Keratinocyte (primary cell): ENCODE measurements at regions not wholly inside any gene's neighbourhood (a gene's known extent, or its start where the extent isn't known, plus 50 kb on each side); places are given as distances from the start of the nearest gene placed in this dataset.

Experiments
- EZH2 ChIP-seq: IDR thresholded peaks from one replicate; pipeline ENCODE4 v1.6.1; 2012; ENCODE audit warnings: inconsistent platforms, mild to moderate bottlenecking, low read length, moderate library complexity
- TF ChIP-seq, protein P1 (sequence below), 3 experiments: IDR thresholded peaks in 1 of 3; conservative IDR thresholded peaks in 1 of 3; optimal IDR thresholded peaks in 1 of 3; 2 replicates in 2 of 3; 3 replicates in 1 of 3; pipeline versions ENCODE3 to v1.5.1; 2011; ENCODE audit warnings: low read length in 3 of 3, mild to moderate bottlenecking in 3 of 3, moderate library complexity in 2 of 3, control low read depth in 1 of 3, inconsistent platforms in 1 of 3; ENCODE audit not compliant: insufficient read depth in 2 of 3; ENCODE audit errors: extremely low read depth in 1 of 3

DNA sequence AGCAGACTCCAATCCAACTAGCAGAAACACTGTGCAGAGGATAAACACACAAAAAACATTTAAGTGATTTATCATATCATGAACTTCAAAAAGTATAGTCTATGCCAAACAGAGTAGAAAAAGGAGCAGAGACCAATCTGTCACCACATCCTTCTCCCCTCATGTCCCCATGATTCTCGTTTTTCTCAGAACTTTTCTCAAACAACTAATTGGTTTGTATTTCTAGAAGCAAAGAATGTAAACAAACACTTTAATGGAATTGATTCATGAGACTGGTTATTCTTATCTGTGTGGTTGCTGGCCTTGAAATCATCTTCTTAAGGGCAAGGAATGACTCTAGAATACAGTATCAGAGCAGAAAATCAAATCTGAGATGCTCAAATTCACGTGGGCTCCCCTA, 294.2 kb upstream of the THBS1 start:
- TF ChIP-seq, protein P1, sequence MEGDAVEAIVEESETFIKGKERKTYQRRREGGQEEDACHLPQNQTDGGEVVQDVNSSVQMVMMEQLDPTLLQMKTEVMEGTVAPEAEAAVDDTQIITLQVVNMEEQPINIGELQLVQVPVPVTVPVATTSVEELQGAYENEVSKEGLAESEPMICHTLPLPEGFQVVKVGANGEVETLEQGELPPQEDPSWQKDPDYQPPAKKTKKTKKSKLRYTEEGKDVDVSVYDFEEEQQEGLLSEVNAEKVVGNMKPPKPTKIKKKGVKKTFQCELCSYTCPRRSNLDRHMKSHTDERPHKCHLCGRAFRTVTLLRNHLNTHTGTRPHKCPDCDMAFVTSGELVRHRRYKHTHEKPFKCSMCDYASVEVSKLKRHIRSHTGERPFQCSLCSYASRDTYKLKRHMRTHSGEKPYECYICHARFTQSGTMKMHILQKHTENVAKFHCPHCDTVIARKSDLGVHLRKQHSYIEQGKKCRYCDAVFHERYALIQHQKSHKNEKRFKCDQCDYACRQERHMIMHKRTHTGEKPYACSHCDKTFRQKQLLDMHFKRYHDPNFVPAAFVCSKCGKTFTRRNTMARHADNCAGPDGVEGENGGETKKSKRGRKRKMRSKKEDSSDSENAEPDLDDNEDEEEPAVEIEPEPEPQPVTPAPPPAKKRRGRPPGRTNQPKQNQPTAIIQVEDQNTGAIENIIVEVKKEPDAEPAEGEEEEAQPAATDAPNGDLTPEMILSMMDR (optimal IDR thresholded peaks at IDR 0.05 in 1 of 3, IDR thresholded peaks at IDR 0.05 in 1 of 3, conservative IDR thresholded peaks at IDR 0.05 in 1 of 3; ENCODE audit: extremely low read depth in 1 of 3, insufficient read depth in 2 of 3, low read length in 3 of 3), result no peak
- no peak for TF ChIP-seq EZH2
